Uterus (tissue), 3 donors: ENCODE measurements at regions not wholly inside any gene's neighbourhood (a gene's known extent, or its start where the extent isn't known, plus 50 kb on each side); places are given as distances from the start of the nearest gene placed in this dataset.

Source experiments
- DNase-seq, 2 donors: peaks; one replicate each; pipeline ENCODE4 v3.0.0-alpha.2; 2019 to 2020
- H3K27ac ChIP-seq, 2 donors: fragments of 200-600 bp; sonication (generic); 1 replicate in 1 of 2; 2 replicates in 1 of 2; pipeline ENCODE4 v1.5.1; 2016 to 2018
- H3K27me3 ChIP-seq, 2 donors: fragments of 200-600 bp; sonication (generic); one replicate each; pipeline ENCODE4 v1.5.1; 2018 to 2019; ENCODE audit warnings: control low read depth in 1 of 2
- H3K36me3 ChIP-seq, 2 donors: fragments of 200-600 bp; sonication (generic); one replicate each; pipeline ENCODE4 v1.5.1; 2019; ENCODE audit warnings: control low read depth in 1 of 2
- H3K4me1 ChIP-seq, 2 donors: fragments of 200-600 bp; sonication (generic); one replicate each; pipeline ENCODE4 v1.5.1; 2018 to 2019; ENCODE audit warnings: control low read depth in 1 of 2
- H3K4me3 ChIP-seq, 2 donors: fragments of 200-600 bp; sonication (generic); 1 replicate in 1 of 2; 2 replicates in 1 of 2; pipeline ENCODE4 v1.5.1; 2018 to 2019; ENCODE audit warnings: mild to moderate bottlenecking in 1 of 2
- H3K9me3 ChIP-seq, 2 donors: fragments of 200-600 bp; sonication (generic); one replicate each; pipeline ENCODE4 v1.5.1; 2019; ENCODE audit warnings: control low read depth in 1 of 2
- POLR2A ChIP-seq, 2 donors: fragments of 450-650 bp; IDR thresholded peaks; one replicate each; pipeline ENCODE4 v1.6.1; 2016; ENCODE audit warnings: antibody characterized with exemption in 2 of 2, mild to moderate bottlenecking in 1 of 2, moderate library complexity in 1 of 2
- intact Hi-C: fragments of 100-400 bp; cut with DNase I; formaldehyde crosslinking; loops from one replicate; pipeline ENCODE4 v1.15.1; 2023; ENCODE audit warnings: low total_unique reads
- TF ChIP-seq, protein P1 (sequence below), 4 experiments: fragments of 200-600 bp in 2 of 4; fragments of 450-650 bp in 2 of 4; sonication (generic) in 2 of 4; IDR thresholded peaks; one replicate each; pipeline ENCODE4 v1.5.1; 2016 to 2019; ENCODE audit warnings: antibody characterized with exemption in 4 of 4, mild to moderate bottlenecking in 2 of 4, moderate library complexity in 1 of 4
- donor health status: DM: yes; HTN: yes; CAD: no.

DNA sequence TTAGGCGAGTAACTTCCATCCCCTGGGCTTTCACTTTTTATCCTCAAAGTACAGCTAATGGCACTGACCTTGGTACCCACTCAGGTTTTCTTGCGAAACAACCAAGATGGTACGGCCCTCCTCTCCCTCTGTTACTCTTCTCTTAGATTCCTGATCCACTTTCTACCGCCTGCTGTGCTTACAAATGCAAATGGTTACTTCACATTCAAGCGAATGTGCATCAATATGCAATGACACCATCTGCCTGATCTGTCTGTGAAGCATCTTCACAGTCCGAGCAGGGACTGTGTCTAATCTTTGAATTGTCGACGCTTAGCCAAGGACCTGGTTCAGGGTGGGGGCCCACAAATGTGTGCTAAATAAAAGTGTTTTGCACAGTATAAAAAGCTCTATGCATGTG, 112.2 kb downstream of the TRIB2 start:
- Histone ChIP-seq H3K4me1 (no peaks in the 10 kb centered on the region), H3K4me3 (no peak overlapping the region), H3K27me3 (no peaks in the 10 kb centered on the region), H3K27ac (no peak overlapping the region), H3K9me3 (no peaks in the 10 kb centered on the region), H3K36me3 (no peaks in the 10 kb centered on the region)
- TF ChIP-seq, protein P1, sequence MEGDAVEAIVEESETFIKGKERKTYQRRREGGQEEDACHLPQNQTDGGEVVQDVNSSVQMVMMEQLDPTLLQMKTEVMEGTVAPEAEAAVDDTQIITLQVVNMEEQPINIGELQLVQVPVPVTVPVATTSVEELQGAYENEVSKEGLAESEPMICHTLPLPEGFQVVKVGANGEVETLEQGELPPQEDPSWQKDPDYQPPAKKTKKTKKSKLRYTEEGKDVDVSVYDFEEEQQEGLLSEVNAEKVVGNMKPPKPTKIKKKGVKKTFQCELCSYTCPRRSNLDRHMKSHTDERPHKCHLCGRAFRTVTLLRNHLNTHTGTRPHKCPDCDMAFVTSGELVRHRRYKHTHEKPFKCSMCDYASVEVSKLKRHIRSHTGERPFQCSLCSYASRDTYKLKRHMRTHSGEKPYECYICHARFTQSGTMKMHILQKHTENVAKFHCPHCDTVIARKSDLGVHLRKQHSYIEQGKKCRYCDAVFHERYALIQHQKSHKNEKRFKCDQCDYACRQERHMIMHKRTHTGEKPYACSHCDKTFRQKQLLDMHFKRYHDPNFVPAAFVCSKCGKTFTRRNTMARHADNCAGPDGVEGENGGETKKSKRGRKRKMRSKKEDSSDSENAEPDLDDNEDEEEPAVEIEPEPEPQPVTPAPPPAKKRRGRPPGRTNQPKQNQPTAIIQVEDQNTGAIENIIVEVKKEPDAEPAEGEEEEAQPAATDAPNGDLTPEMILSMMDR (IDR thresholded peaks at IDR 0.05), result no peak
- TF ChIP-seq POLR2A (IDR thresholded peaks at IDR 0.05), result no peak
- DNase-seq, result no peak
- intact Hi-C loops, result no loop called here

DNA sequence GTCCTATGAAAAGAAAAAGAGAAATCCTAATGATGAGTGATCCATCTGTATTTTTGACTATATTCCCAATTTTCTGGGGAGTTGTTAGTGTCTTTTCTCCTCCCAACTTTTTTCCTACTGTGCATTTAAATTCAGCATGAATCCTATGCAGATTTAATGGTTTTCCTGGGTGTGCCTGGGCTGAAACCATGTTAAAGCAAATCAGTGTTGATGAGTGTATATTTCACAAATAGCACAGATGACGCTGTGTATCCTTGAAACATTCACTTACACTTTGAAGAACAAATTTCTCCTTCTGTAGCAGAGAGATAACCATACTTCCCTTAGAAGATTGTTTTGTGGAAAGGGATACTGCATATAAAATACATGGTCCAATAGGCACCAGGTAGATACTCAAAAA, 114.3 kb downstream of the TRIB2 start:
- Histone ChIP-seq H3K9me3 (no peaks in the 10 kb centered on the region), H3K36me3 (no peaks in the 10 kb centered on the region), H3K27me3 (no peaks in the 10 kb centered on the region), H3K4me3 (no peak overlapping the region), H3K27ac (no peak overlapping the region), H3K4me1 (no peaks in the 10 kb centered on the region)
- intact Hi-C loops, result no loop called here
- no peak for TF ChIP-seq POLR2A (IDR thresholded peaks at IDR 0.05)
- TF ChIP-seq, protein P1 (IDR thresholded peaks at IDR 0.05), result no peak
- DNase-seq, result no peak

DNA sequence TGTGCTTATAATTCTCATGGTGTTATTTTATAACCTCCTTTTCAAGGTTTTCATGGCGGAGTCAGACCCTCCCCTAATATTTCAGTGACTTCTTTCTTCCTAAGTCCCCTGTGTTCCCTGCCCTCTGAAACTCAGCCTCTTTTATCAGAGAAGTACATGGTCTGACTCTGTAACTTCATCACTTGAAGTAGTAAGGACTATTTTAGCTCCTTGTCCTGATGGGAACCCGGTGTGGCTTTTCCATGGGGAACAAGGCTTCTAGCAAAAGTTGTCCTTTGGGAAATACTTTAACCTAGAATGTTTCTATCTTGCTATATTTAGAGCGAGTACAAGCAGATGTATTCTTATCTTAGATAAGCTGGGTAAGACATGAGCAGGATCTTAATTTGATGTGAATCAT, 117.5 kb downstream of the TRIB2 start:
- Histone ChIP-seq H3K27me3 (no peaks in the 10 kb centered on the region), H3K4me3 (no peak overlapping the region), H3K36me3 (no peaks in the 10 kb centered on the region), H3K4me1 (no peaks in the 10 kb centered on the region), H3K9me3 (no peaks in the 10 kb centered on the region), H3K27ac (no peak overlapping the region)
- intact Hi-C loops, result no loop called here
- TF ChIP-seq POLR2A (IDR thresholded peaks at IDR 0.05), result no peak
- TF ChIP-seq, protein P1 (IDR thresholded peaks at IDR 0.05), result no peak
- no peak for DNase-seq

DNA sequence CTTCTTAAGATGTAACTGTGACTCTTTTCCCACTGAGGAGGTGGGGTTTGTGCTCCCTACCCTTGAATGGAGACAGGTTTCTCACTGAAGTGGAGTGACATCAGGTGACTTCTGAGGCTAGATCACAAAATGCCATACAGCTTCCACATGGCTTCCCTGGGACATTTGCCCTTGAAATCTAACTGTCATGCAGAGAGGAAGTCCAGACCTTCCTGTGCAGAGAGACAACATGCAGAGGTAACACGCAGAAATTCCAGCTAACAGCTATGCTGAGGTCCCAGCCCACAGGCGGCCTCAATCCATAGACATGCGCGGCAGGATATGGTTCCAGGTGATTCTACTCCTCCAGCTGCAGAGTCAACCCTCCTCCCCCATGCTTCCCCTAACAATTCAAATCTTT, 119.0 kb downstream of the TRIB2 start:
- intact Hi-C loops, result no loop called here
- TF ChIP-seq, protein P1 (IDR thresholded peaks at IDR 0.05), result no peak
- TF ChIP-seq POLR2A (IDR thresholded peaks at IDR 0.05), result no peak

DNA sequence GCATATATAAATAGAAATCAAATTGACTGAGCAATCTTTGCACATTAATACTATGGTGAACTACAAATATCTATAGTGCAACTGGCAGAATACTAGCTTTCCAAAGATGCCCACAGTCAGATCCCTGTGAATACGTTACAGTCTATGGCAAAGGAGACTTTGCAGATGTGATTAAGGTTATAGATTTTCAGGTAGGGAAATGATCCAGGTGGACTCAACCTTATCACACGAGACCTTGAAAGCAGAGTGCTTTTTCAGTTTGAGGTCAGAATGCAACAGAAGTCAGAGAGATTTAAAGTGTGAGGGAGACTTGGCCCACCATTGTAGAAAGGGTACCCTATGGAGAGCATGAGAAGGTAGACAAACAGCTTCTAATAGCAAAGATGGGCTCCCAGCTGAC, 122.6 kb downstream of the TRIB2 start:
- intact Hi-C loops, result no loop called here
- H3K36me3 ChIP-seq, result no peaks in the 10 kb centered on the region

More for the DNA sequence above, 119.0 kb downstream of the TRIB2 start:
- no peak for DNase-seq
- no peak overlapping the region for H3K27ac ChIP-seq
- no peaks in the 10 kb centered on the region for H3K27me3 ChIP-seq
- no peaks in the 10 kb centered on the region for H3K4me1 ChIP-seq
- H3K4me3 ChIP-seq, result no peak overlapping the region
- no peaks in the 10 kb centered on the region for H3K9me3 ChIP-seq
- H3K36me3 ChIP-seq, result no peaks in the 10 kb centered on the region

More for the DNA sequence above, 122.6 kb downstream of the TRIB2 start:
- no peak overlapping the region for H3K4me3 ChIP-seq
- H3K4me1 ChIP-seq, result no peaks in the 10 kb centered on the region
- DNase-seq, result no peak
- H3K27me3 ChIP-seq, result no peaks in the 10 kb centered on the region
- H3K27ac ChIP-seq, result no peak overlapping the region
- no peaks in the 10 kb centered on the region for H3K9me3 ChIP-seq
- TF ChIP-seq, protein P1 (IDR thresholded peaks at IDR 0.05), result no peak
- TF ChIP-seq POLR2A (IDR thresholded peaks at IDR 0.05), result no peak
